GM10266 (cell line): ENCODE measurements at regions not wholly inside any gene's neighbourhood (a gene's known extent, or its start where the extent isn't known, plus 50 kb on each side); places are given as distances from the start of the nearest gene placed in this dataset.

Experiments
- DNase-seq: peaks from one replicate; pipeline ENCODE4 v3.0.0; 2012; ENCODE audit errors: extremely low spot score
- CTCF ChIP-seq: IDR thresholded peaks from 2 replicates; pipeline ENCODE4 v1.5.1; 2012; ENCODE audit warnings: mild to moderate bottlenecking, low read depth; ENCODE audit not compliant: control insufficient read depth, insufficient read depth; ENCODE audit errors: missing control alignments

- DNase-seq = no peak
- TF ChIP-seq CTCF = no peak
Measured at GRCh38 chr6:16049168-16049567, 79.7 kb upstream of the MYLIP start.

DNA sequence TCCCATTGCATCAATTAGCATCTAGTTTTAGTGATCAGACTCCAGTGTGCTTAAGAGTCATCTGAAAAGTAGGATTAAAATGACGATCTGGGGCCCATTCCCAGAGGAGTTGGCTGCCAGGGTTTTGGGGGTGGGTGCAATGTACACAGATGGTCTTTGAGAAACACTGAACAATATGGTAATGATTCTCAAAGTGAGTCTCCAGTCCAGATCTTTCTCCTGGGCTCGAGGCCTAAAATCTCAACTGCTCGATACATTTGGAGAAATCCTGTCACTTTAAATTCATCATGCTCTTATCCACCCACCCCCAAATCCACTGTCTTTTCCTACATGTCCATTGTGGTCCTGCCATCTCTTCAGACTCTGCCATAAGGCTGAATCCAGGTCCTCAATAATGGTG, 80.7 kb upstream of the MYLIP start:
- no peak for DNase-seq

DNA sequence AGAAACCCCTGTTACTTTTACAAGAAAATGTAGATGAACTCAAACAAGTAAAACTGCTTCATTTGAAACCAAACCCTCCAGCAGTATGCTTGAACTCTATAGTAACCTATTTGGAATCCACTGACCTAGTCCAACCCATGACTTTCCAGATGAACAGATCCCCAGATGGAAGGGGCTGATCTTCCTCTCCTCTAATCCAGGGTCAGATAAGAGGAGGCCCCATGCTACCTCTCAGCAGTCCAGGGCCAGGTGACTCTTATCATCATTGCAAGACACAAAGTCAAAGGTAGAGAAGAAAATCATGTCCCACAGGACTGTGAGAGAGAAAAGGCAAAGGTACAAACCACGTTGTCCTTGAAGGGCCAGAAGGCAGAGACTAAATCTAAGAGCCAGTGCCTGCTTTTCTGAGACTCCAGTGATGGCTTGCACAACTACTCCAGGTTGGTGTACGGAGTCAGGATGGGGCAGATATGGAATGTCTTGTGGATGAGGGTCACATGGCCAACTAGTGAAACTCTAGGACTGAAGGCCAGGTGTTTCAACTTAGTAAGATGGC, 81.4 kb upstream of the MYLIP start:
- TF ChIP-seq CTCF = no peak
- no peak for DNase-seq

More for the DNA sequence above, 80.7 kb upstream of the MYLIP start:
- TF ChIP-seq CTCF = no peak

DNA sequence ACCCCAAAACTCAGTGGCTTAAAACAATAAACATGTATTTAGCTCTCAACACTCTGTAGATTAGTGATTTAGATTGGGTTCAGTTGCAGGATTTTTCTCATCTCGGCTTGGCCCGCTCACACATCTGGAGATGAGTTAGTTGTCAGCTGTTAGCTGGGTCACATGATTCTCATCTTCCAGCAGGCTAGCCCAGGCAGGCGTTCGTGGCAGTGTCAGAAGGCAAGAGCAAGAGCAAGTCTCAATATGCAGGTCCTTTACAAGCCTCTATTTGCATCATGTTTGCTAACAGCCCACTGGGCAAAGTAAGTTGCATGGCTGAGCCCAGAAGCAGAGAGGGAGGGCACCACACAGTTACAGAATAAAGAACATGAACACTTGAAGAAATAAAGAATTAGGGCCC, 83.6 kb upstream of the MYLIP start:
- no peak for TF ChIP-seq CTCF
- no peak for DNase-seq

- DNase-seq = no peak
Measured at GRCh38 chr6:16044211-16044643, 84.7 kb upstream of the MYLIP start.

GRCh38 chr6:16043171-16044135, 85.4 kb upstream of the MYLIP start:
- TF ChIP-seq CTCF = no peak
- peak; percentile 42 for DNase-seq

More at GRCh38 chr6:16044211-16044643, 84.7 kb upstream of the MYLIP start:
- TF ChIP-seq CTCF = no peak

- no peak for DNase-seq
- TF ChIP-seq CTCF = no peak
Measured at GRCh38 chr6:16042751-16043150, 86.1 kb upstream of the MYLIP start.
